GM10266 (cell line): ENCODE measurements at regions not wholly inside any gene's neighbourhood (a gene's known extent, or its start where the extent isn't known, plus 50 kb on each side); places are given as distances from the start of the nearest gene placed in this dataset.

Source experiments
- DNase-seq: peaks from one replicate; pipeline ENCODE4 v3.0.0; 2012; ENCODE audit errors: extremely low spot score
- CTCF ChIP-seq: IDR thresholded peaks from 2 replicates; pipeline ENCODE4 v1.5.1; 2012; ENCODE audit warnings: mild to moderate bottlenecking, low read depth; ENCODE audit not compliant: control insufficient read depth, insufficient read depth; ENCODE audit errors: missing control alignments

- no peak for TF ChIP-seq CTCF
- DNase-seq: no peak
Measured at GRCh38 chr3:30180310-30181177, 425.9 kb upstream of the TGFBR2 start.

- no peak for TF ChIP-seq CTCF
- no peak for DNase-seq
Measured at GRCh38 chr3:30181178-30181465, 425.3 kb upstream of the TGFBR2 start.

GRCh38 chr3:30181581-30181980 lies 424.8 kb upstream of the TGFBR2 start:
- no peak for DNase-seq
- no peak for TF ChIP-seq CTCF

GRCh38 chr3:30183421-30183820 lies 423.0 kb upstream of the TGFBR2 start:
- no peak for DNase-seq
- no peak for TF ChIP-seq CTCF

- TF ChIP-seq CTCF: no peak
- no peak for DNase-seq
Measured at GRCh38 chr3:30184091-30184810, 422.1 kb upstream of the TGFBR2 start.

GRCh38 chr3:30185872-30186271 lies 420.5 kb upstream of the TGFBR2 start:
- no peak for DNase-seq
- TF ChIP-seq CTCF: no peak

GRCh38 chr3:30186741-30187219 lies 419.6 kb upstream of the TGFBR2 start:
- no peak for TF ChIP-seq CTCF
- DNase-seq: no peak
